Activated gamma-delta T cell treated with Interleukin-2 at 50 U/mL for 16 hours (primary cell): ENCODE measurements at regions not wholly inside any gene's neighbourhood (a gene's known extent, or its start where the extent isn't known, plus 50 kb on each side); places are given as distances from the start of the nearest gene placed in this dataset.
"Not testable (repeated sequence)": the region's sequence is repeated elsewhere in the genome, so short reads cannot be mapped to it uniquely, and the experiment has no call there.

Experiments
- DNase-seq: peaks from one replicate; pipeline ENCODE4 v3.0.0-alpha.2; 2020

GRCh38 chr13:50159607-50160006, 144.4 kb downstream of the KCNRG start:
- no peak for DNase-seq

- DNase-seq: no peak
Measured at GRCh38 chr13:50161052-50161451, 145.8 kb downstream of the KCNRG start.

GRCh38 chr13:50162001-50162400, 146.8 kb downstream of the KCNRG start:
- no peak for DNase-seq

GRCh38 chr13:50162567-50162966, 147.3 kb downstream of the KCNRG start:
- no peak for DNase-seq

GRCh38 chr13:50167224-50167947, 152.1 kb downstream of the KCNRG start:
- DNase-seq: no peak

- no peak for DNase-seq
Measured at GRCh38 chr13:50167967-50168366, 152.7 kb downstream of the KCNRG start.

- DNase-seq: no peak
Measured at GRCh38 chr13:50168786-50169185, 153.5 kb downstream of the KCNRG start.

GRCh38 chr13:50170447-50171037, 155.3 kb downstream of the KCNRG start:
- DNase-seq: no peak

- DNase-seq: no peak
Measured at GRCh38 chr13:50171590-50172282, 156.5 kb downstream of the KCNRG start.

GRCh38 chr13:50173045-50173444, 157.8 kb downstream of the KCNRG start:
- not testable (repeated sequence) for DNase-seq

GRCh38 chr13:50174630-50175029, 159.4 kb downstream of the KCNRG start:
- DNase-seq: no peak

- DNase-seq: no peak
Measured at GRCh38 chr13:50179977-50180376, 164.7 kb downstream of the KCNRG start.

- DNase-seq: not testable (repeated sequence)
Measured at GRCh38 chr13:50185769-50186763, 170.8 kb downstream of the KCNRG start.

GRCh38 chr13:50187352-50188029, 172.2 kb downstream of the KCNRG start:
- DNase-seq: no peak

GRCh38 chr13:50188696-50189095, 173.5 kb downstream of the KCNRG start:
- DNase-seq: no peak

- DNase-seq: no peak
Measured at GRCh38 chr13:50189450-50189849, 174.2 kb downstream of the KCNRG start.

- DNase-seq: no peak
Measured at GRCh38 chr13:50191004-50191403, 175.8 kb downstream of the KCNRG start.

GRCh38 chr13:50192272-50192813, 177.1 kb downstream of the KCNRG start:
- no peak for DNase-seq

- DNase-seq: no peak
Measured at GRCh38 chr13:50195045-50195444, 179.8 kb downstream of the KCNRG start.

GRCh38 chr13:50196118-50196517, 180.9 kb downstream of the KCNRG start:
- no peak for DNase-seq

GRCh38 chr13:50197705-50198104, 182.5 kb downstream of the KCNRG start:
- no peak for DNase-seq

GRCh38 chr13:50198508-50198907, 183.3 kb downstream of the KCNRG start:
- DNase-seq: no peak
